ENCODE measurements at regions not wholly inside any gene's neighbourhood (a gene's known extent, or its start where the extent isn't known, plus 50 kb on each side); places are given as distances from the start of the nearest gene placed in this dataset.

- TF ChIP-seq POLR2AphosphoS5 (IDR thresholded peaks at IDR 0.05) (no peak), CTCF (IDR thresholded peaks at IDR 0.05 in 8 of 11, conservative IDR thresholded peaks at IDR 0.05 in 3 of 11) (no peak), POLR2A (IDR thresholded peaks at IDR 0.05) (no peak)
Measured at GRCh38 chr20:56949318-56949717, 317.1 kb downstream of the BMP7 start.
